Hematopoietic multipotent progenitor cell (in vitro differentiated cells): ENCODE measurements at regions not wholly inside any gene's neighbourhood (a gene's known extent, or its start where the extent isn't known, plus 50 kb on each side); places are given as distances from the start of the nearest gene placed in this dataset.
"Not testable (repeated sequence)": the region's sequence is repeated elsewhere in the genome, so short reads cannot be mapped to it uniquely, and the experiment has no call there.

Experiments used
- DNase-seq, 3 donors: peaks; one replicate each; pipeline ENCODE4 v3.0.0-alpha.2; 2011 to 2015; ENCODE audit warnings: low read depth in 2 of 3, low spot score in 2 of 3

DNA sequence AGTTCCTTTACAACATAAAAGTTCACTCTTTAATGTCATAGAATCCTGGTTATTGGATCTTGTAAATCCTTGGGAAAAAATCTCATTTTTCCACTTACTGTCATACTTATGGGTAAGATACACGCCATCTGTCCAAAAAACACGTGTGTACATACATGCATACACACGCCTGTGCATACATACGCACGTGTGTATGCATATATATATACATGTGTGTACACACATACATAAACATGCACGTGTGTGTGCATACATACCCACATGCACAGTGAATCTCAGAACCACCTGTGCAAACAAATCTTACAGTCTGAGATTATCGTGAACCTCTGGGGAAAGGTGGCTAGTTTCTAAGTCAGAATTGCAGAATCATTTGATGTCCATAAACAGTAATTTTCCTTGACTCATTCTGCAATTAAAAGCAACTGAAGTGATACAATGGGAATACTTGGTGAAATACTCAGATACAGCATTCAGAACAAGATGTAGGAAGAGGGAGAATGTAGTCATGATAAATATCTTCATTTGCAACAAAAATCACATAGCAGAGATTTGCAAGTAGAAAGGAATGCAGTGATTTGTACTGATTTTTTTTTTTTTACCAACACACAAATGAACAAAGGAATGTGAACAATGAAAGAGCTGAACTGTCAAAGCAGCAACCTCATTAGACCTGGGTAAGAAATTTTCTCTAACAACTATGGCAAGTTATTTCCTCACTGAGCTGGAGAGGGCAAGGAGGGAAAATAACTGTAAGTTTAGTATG lies 160.6 kb upstream of the POU1F1 start:
- no peak for DNase-seq

DNA sequence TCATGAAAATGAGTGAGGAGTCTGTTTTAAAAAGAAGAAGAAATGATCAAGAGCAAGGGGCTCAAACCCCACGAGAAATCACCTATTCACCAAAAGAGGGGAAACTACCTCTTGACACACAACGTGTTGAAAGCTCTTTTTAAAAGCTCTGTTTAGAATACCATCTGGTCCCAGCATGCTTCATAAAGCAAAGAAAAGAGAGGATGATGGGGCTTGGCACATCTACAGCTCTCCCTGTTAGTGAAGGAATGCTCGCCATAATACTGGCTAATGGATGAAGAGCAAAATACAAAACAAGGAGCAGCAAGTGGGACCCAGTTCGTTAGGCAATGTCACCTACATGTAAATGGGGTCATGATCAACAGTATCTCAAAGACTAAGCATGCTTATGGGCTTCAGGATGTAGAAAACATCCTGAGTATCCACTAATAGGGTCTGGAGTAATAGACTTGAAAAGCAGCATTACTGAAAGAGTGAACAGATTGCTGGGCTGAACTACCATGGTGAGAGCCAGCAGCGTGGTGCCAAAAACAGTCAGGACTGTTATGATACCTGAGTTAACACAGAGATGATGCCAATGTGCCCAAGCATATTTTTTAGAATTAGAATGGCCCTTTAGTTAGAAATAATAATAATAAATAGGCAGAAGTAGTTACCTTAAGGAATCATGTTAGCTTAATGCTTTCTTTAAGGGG lies 159.7 kb upstream of the POU1F1 start:
- DNase-seq: no peak

DNA sequence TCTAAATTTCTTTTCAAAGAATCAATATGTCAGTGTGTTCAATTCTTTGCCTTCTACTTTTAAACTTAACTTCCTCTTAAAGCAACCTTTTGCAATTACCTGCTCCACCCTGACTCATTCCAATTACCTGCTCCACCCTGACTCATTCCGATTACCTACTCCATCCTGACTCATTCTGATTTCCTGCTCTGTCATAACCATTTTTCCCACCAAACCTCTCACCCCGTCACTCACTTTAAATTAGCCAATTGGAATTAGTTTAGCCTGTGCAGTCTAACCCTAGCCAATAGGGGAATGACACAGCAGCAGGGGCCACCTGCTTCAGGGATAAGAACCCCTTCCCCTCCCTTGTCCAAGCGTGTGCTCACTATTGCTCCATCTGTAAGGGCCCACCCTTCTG lies 157.1 kb upstream of the POU1F1 start:
- DNase-seq: not testable (repeated sequence)

DNA sequence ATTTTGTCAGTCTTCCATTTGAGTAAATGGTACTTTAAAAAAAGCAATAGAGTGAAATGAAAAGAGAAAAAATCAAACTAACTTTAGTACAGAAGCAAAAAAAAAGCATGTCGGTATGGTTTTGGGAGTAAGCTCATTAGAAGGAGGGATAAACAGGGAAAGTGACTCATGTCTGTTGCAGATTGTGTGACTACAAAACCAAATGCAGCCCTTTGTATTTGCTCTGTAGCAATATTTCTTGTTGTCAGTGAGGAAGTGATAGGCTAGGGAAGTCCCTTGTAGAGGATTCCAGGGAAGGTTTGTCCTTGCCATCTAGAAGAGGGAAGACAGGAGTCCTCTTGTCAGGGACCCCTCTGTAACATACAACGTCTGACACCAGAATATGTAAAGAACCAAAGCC lies 150.5 kb upstream of the POU1F1 start:
- no peak for DNase-seq

DNA sequence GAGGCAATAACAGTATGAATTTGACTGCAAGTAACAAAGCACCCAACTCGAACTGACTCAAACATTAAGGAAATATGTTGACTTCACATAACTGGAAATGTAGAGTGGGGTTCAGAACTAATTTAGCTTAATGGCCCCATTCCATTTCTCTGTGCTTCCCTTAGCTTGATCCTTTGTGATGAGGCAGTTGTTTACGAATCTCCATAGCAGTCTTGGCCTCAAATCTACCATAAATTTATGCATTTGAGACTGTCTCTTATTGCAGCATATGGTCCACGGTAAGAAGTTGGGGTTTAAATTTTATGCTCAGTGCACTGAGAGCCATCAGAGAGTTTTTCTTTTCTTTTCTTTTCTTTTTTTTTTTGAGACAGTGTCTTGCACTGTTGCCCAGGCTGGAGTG lies 148.7 kb upstream of the POU1F1 start:
- DNase-seq: no peak

DNA sequence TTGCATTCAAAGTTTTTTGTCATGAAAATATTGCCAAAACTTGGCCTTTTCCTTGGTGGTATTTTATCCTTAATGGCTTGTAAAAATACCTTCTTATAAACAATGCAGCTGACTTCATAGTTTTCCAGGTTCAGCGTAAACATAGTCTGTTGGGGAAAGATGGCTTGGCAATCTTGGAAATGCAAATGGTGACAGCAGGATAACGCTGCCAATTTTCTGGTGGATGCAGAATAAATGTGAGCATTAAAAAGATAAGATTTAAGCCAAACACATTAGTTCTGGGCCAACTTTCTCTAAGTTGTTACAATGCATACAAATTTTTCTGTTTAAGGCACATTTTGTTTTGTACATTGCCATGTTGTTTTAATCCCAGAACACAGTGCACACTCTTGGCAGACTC lies 147.0 kb upstream of the POU1F1 start:
- DNase-seq: no peak

DNA sequence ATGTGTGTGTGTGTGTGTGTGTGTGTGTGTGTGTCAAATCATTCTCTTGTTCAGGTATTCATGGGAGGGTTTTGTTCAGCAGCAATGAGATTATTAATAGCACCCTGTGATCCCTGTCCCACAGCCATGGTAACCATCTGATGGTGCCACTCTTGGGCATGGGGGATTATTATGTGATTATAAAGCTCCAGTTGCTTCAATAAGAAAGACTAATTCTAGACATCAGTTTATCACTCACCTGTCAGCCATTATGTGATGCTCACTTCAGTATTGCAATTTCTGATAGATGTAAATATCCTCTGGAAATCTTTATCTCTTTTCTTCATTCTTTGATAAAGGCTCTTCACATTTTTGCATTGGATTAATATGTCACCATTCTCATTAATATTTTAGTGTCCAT lies 145.9 kb upstream of the POU1F1 start:
- DNase-seq: no peak

DNA sequence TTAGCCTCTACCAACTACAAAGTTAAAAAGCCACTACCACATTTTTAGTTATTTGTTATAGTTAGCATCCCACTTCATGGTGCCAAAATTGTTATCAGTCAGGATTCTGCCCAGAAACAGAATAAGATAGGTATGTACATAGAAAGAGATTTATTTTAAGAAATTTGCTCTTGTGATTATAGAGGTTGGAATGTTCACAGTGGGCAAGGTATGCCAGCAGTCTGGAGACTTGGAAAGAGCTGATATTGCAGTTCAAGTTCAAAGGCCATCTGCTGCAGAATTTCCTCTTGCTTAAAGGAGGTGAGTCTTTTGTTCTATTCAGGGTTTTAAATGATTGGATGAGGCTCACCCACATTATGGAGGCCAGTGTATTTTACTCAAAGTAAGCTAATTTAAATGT lies 143.8 kb upstream of the POU1F1 start:
- DNase-seq: no peak

DNA sequence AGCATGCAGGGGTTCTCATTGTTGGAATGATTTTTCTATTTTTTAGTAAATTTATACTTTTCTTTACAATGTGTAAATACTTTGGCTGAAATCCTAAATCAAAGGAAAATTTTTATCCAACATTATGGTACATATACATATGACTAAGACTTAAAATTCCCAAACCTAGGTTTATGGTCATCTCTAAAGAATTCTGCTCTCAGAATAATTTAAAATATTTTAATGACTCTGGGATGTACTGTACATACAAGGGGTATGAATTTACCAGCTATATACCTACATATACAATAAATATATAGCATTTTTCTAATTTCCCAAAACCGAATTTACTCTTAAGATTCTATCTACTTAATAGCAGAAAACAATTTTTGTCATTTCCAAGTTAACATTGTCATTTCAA lies 137.9 kb upstream of the POU1F1 start:
- DNase-seq: no peak

DNA sequence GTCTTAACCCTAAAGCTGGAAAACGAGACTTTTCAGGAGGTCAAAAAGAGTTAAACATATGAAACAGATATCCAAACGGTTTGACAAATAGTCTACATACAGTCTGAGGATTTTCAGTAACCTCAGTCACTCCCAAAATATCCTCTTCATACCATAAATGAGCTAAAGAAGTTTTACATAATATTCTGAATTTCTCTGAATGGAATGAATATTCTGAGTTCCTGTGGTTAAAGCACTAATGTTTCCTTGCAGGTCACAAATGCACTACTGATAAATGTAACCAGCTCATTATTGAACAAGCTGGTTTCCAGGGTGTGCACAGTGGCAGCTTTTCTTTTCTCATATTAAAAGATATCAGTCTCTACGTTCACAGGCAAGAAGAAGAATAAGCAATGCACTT lies 137.4 kb upstream of the POU1F1 start:
- DNase-seq: no peak

DNA sequence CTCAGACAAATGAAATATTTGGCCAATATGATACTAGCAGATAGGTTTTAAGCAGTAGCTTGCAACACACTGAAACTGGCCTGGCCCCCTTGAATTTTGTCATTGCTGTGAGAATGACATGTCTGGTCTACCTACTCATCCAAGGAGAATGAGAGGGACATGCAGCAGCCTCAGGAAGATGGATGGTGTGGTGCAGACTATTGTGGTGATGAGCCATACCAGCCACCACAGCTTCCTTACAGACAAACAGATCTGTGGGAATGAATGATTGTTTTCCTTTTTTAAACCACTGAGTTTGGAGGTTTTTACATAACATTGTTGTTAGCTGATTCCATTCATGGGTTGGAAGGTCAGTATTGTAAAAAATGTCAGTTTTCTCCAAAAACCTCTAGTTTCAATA lies 133.7 kb upstream of the POU1F1 start:
- DNase-seq: no peak

DNA sequence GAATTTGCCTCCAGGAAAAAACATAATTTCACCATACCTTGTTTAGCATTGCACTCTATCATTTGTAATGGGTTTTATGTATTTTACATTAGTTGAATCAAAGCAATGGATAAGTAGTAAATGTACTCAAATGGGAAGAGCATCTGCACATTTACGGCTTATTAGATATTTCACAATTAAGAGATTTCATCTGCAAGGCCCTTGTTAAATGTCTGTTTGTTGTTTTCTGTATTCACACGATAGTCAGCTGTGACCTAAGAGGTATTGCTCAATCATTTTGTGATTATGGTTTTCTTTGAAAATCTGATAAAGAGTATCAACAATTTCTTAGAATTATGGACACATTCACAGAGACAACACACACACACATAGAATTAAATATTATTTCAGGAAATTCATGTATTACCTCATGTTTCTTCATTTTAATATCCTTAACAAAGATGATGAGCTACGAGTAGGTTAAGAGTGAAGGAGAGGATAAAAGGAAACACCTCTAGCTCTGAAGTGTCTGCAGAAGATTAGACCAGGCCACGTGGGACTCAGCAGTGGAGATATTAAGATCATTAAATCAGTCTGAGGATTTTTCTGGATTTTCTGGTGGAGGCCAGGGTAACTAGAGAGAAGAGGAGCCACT lies 121.9 kb upstream of the POU1F1 start:
- DNase-seq: no peak

DNA sequence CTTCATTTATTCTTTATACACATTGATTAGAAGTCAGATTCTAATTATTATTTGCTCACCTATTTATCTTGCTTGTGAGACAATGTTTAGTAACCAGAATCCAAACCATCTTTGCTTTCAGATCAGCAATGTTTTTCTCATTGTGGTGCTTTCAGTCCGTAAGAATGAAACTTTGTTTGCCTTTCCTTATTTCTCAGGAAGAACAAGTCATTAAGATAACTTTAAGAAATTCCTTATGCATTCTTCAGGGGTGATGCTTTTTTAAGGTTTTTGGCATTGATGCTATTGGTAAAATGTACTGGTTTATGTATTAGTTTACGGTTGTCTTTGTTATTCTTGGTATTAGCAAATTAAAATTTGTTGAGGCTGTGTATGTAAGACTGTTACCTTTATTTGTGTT lies 120.8 kb upstream of the POU1F1 start:
- DNase-seq: no peak

DNA sequence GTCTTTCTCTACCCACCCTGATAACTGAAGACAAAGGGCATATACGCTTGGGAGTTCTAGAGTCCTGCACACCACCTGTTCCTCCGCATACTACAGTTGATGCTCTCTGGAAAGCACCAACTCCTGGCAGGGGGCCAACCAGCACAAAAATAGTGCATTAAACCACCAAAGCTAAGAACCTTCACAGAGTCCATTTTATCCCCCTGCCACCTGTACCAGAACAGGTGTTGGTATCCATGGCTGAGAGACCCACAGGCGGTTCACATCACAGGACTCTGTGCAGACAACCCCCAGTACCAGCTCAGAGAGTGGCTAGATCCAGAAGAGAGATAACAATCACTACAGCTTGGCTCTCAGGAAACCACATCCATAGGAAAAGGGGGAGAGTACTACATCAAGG lies 114.4 kb upstream of the POU1F1 start:
- no peak for DNase-seq

DNA sequence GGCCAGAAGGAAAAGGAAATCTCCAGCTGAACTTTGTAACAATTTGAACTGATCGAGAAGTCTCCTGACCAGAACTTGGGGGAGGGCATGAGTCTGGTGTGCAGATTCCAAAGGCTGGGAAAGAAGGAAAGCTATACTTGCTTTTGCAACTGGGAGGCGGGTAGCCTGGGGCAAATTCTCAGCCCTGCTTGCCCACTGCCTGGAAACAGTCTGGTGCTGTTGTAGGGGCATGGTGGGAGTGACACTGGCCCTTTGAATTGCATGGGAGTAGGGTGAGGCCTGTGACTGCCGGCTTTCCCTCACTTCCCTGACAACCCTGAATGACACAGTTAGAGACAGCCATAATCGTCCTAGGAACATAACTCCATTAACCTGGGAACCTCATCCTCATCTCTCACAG lies 114.0 kb upstream of the POU1F1 start:
- DNase-seq: no peak

DNA sequence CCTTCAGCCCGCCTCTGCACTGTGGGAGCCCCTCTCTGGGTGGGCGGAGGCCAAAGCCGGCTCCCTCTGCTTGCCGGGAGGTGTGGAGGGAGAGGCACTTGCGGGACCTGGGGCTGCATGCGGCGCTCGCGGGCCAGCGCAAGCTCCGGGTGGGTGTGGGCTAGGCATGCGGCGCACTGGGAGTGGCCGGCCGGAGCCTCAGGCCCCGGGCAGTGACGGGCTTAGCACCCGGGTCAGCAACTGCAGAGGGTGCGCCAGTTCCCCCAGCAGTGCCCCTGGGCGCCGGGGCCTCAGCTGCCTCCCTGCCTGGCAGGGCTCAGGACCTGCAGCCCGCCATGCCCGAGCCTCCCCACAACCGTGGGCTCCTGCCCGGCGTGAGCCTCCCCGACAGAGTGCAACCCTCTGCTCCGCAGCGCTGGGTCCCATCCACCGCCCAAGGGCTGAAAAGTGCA lies 98.9 kb upstream of the POU1F1 start:
- no peak for DNase-seq

DNA sequence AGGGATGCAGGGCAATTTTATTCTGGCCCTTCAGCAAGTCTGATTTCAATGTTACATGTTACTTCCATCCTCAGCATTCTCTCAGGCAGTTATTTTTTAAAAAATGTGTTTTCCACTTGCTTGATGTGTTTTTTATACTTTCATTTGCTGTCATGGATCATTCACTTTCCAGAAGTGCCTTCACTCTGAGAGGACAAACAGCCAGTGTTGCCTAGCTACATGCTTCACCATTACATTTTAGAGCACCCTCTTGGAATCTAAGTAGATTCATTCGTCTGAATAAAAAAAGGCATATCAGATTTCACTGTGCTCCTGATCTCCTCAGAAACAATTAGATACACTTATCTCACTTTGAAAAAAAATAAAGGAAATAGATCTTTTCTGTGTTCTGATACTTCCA lies 93.6 kb upstream of the POU1F1 start:
- no peak for DNase-seq

DNA sequence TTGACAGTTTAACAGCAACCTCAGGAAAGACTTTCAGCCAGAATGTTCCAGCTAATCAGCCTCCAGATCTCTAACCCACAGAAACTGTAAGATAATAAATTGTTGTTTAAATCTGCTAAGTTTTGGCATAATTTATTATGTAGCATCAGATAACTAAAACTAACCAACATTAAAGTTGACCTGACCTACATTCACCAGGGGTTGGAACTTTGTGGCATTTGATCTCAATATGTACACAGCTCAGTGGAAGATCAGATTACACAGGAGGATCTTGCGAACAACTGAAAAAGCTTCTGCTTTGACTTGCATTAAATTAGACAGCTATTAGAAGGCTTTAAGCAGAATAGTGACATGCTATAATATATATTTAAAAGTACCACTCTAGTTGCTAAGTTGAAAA lies 91.4 kb upstream of the POU1F1 start:
- no peak for DNase-seq

DNA sequence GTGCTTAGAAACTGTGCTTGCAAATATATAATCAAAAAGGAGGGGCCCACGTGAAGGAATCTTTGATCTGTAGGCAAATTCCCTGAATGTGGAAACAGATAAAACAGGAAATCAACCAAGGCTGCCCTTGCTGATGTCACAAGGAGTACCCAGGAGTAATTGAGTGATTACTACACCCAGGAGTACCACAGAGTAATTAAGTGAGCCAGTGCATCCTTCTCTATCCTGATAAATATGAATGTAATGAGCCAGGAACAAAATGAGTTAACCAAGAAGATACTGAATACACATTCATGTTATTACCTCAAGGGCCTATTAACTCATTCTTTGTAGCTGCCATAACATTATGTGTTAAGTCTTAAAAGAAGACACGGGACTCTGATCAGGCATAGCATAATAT lies 87.3 kb upstream of the POU1F1 start:
- DNase-seq: no peak

DNA sequence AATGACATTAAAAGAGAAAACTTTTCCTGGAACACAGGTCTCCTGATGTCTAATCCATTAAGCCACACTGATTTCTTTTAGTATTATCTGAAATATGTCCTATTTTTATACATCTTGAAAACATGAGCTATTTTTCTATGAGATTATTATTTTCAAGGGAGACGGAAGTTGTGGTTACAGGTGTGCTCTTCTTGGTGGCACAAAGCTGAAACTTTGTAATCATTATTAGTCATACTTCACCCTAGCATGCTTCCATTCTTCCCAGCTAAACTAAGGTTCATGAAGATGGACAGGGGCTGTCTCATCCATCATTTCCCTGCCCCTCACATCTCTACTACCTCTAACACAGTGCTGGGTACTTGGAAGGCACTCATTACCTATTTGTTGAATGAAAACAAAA lies 85.6 kb upstream of the POU1F1 start:
- DNase-seq: no peak

DNA sequence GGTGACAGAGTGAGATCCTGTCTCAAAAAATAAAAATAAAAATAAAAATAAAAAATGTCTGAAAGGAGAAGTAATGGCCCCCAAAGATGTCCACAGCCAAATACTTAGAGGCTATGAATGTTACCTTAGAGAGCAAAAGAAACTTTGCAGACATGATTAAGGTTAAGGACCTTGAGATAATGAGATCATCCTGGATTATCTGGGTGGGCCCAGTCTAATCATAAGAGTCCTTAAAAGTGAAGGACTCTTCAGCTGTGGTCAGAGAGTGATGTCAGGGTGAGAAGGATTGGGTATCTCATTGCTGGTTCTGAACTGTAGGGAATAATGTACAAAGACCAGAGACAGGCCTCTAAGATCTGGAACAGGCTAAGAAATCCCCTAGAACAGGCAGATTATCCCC lies 84.9 kb upstream of the POU1F1 start:
- no peak for DNase-seq

DNA sequence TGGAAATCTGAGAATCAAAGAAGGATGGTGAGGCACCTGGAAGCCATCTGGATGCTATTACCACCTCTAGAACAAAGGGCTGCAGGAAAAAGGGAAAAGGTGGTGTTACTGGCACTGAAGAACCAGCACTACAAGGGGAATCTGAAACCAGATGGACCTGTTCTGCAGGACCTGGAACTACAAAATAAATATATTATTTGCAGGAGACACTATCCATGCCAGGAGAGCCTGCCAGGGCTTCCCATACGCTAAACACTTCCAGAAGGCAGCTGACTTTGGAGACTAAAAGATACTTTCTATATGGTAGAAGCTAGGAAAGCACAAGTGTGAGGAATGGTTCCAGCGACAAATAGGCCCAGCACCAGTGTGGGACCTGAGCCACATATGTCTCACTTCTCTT lies 83.4 kb upstream of the POU1F1 start:
- no peak for DNase-seq
